Fibroblast of mammary gland (primary cell): ENCODE measurements at regions not wholly inside any gene's neighbourhood (a gene's known extent, or its start where the extent isn't known, plus 50 kb on each side); places are given as distances from the start of the nearest gene placed in this dataset.

Experiments
- DNase-seq: peaks from one replicate; pipeline ENCODE4 v3.0.0-alpha.2; 2010; ENCODE audit warnings: low read depth
- H3K4me3 ChIP-seq: 2 replicates; pipeline ENCODE4 v1.5.1; 2011; ENCODE audit warnings: low read depth, mild to moderate bottlenecking, low read length, moderate library complexity; ENCODE audit not compliant: control insufficient read depth
- TF ChIP-seq, protein P1 (sequence below): conservative IDR thresholded peaks from 2 replicates; pipeline ENCODE4 v1.5.1; 2011; ENCODE audit warnings: low read depth, low read length, inconsistent platforms; ENCODE audit not compliant: control insufficient read depth, insufficient read depth

DNA sequence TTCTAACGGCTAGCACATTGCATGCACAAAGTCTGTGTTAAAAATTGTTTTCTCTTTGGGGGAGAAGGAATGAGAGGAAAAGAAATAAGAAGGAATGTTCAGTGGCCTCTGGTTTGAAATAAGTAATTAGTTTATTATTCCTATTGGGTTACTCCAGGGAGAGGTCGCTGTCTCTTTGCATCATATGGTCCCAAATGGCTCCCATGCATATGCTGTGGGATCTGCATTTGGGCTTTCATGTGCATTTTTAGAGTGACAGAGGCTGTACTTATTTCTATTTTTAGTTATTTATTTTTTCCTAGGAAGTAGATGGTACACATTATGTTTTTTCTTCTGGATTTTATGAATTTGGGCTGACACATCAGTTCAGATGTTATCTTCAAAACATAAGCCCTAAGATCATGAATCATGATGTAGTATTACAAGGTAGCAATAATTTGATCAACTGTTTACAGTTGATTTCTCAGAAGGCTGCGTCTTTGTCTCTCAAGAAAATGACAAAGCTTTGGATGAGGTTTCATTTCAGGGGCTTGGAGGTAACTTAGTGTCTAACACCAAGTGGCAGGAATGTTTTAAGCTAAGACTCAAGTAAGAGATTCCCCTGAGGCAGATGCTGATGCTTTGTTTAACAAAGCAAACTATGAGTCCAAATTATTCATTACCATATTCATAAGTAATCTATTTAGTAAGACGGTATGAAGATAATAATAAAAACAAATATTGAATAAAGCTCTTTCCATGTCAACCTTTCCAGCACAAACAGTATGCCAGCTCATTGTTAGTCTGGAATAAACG, 247.7 kb downstream of the NSUN3 start:
- H3K4me3 ChIP-seq, result no peak overlapping the region
- no peak for DNase-seq
- TF ChIP-seq, protein P1, sequence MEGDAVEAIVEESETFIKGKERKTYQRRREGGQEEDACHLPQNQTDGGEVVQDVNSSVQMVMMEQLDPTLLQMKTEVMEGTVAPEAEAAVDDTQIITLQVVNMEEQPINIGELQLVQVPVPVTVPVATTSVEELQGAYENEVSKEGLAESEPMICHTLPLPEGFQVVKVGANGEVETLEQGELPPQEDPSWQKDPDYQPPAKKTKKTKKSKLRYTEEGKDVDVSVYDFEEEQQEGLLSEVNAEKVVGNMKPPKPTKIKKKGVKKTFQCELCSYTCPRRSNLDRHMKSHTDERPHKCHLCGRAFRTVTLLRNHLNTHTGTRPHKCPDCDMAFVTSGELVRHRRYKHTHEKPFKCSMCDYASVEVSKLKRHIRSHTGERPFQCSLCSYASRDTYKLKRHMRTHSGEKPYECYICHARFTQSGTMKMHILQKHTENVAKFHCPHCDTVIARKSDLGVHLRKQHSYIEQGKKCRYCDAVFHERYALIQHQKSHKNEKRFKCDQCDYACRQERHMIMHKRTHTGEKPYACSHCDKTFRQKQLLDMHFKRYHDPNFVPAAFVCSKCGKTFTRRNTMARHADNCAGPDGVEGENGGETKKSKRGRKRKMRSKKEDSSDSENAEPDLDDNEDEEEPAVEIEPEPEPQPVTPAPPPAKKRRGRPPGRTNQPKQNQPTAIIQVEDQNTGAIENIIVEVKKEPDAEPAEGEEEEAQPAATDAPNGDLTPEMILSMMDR, result no peak

DNA sequence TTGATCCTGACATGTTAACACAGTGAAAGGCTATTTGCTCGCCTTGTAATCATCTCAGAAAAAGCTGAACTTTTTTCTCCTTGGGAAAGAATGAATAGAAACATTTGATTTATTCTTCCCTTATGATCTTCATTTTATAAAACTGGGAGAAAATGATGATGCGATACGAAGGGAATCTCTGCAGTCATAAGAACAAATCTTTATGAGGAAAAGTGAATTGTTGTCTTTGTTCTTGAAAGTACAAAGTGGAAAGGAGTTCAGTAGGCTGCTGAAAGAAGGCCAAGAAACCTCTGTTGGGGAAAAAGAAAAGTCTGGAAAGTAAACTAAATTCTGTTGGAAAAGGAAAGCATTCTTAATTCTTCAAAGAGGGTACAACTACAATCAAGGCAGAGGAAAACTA, 248.8 kb downstream of the NSUN3 start:
- H3K4me3 ChIP-seq, result no peak overlapping the region
- no peak for DNase-seq
- TF ChIP-seq, protein P1, result no peak

DNA sequence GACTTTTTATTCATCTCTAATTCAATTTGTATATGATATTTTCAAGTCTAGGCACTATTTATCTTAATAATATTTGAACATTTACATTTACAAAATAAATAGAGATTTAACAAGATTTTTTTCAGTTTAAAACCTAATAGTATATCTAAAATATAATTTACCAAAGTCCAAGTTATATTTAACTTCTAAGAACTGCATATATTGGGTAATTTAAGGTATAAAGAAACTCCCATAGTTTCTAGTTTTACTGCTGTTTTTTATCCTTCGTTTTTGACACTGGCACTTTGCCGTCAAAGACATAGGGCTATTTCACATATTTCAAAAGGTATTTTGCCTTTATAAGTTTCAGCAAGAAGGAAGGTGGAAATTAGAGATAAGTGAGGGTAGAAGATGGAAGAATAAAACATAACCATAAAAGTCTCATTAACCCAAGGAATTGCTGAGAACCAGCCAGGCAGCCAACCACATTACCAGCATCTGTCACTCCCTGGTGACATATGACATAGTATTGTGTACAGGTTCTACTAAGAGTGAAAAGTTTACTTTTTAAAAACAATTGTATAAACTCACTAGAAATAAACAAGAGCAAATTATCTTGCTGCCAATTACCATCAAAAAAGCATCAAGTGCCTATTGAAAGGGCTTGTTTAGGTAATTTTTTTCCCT, 251.5 kb downstream of the NSUN3 start:
- DNase-seq, result no peak
- TF ChIP-seq, protein P1, result no peak
- H3K4me3 ChIP-seq, result no peak overlapping the region

DNA sequence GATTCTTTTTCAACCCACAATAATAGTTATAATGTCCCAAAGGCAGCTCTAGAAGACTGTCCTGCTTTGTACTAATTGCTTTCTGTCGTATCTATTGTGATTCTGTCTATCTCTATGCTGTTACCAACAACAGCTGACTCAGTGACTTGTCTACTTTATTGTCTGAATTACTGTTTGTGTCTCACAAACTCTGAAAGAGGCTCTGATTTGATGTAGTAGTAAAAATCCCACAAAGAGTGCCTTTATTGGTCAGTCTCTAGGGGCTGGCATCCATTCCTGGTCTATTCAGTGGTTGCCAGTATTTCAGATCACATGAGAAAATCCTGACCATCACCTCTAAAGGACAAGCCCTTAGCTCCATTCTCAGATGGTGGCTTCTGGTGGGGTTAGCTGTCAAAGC, 254.2 kb downstream of the NSUN3 start:
- TF ChIP-seq, protein P1, result no peak
- DNase-seq, result no peak
- no peak overlapping the region for H3K4me3 ChIP-seq

DNA sequence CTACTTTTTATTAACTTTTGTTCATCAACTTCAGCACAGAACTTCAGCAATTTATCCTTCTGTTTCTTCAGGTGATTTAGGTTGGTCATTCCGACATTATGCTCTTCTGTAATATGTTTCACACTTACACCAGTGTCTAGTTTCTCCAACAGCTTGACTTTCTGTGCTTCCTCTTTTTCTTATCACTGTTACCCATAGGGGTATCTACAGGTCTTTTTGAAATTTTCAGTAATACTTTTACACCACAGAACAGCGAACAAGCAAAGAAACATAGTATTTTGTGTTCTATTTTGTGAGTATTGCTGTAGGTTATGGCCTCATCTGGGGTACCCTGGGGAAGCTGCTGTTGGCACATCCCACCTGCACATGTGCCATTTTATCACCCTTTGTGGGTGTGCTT, 260.7 kb downstream of the NSUN3 start:
- DNase-seq, result no peak
- TF ChIP-seq, protein P1, result no peak
- no peak overlapping the region for H3K4me3 ChIP-seq

DNA sequence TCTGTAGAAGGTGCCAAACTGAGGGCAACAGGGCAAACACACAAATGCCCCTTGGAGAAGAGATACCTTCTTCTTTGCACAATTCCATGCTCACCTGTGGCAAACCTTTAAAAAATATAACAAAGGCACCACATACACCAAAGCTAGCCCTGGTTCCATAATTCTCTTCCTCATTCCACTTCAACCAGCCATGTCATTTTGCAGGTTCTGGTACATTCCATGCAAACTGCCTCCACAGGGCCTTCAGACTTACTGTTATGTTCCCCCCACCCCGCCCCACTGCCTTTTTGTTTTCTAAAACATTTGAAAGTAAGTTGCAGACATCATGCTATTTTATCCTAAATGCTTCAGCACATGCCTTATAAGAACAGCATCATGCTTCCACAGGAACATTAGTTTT, 269.0 kb downstream of the NSUN3 start:
- no peak for DNase-seq
- TF ChIP-seq, protein P1, result no peak
- H3K4me3 ChIP-seq, result no peak overlapping the region
